IMR-90 (cell line): ENCODE measurements at regions not wholly inside any gene's neighbourhood (a gene's known extent, or its start where the extent isn't known, plus 50 kb on each side); places are given as distances from the start of the nearest gene placed in this dataset.
A peak's percentile ranks its signal among the peaks of the same experiment; 100 is the strongest.

Experiments
- ATAC-seq: fragments of 200-7000 bp; cut with Tn5 transposase; 2 replicates; pipeline ENCODE4 v1.9.1; 2020; ENCODE audit warnings: low read depth, mild to moderate bottlenecking, moderate library complexity
- BruUV-seq: library from RNA; stranded (reverse); fragments of 400-500 nt; replicated peaks from 2 replicates; lab custom pipeline; 2021; lab: Mats Ljungman, UMichigan
- CTCF ChIA-PET: fragments of 300-600 bp; formaldehyde crosslinking; extraction: SDS; loops from one replicate; lab custom pipeline; 2021; ENCODE audit warnings: antibody characterized with exemption; lab: Yijun Ruan, JAX
- POLR2A ChIA-PET: fragments of 300-600 bp; sonication (Branson Sonifier 250); formaldehyde crosslinking; loops from one replicate; lab custom pipeline; 2022; ENCODE audit warnings: antibody characterized with exemption; ENCODE audit not compliant: unreplicated experiment; lab: Charles Lee
- DNase-seq: peaks from one replicate; pipeline ENCODE4 v3.0.0; 2013
- H2AFZ ChIP-seq: replicated peaks from 2 replicates; pipeline ENCODE3; 2013; ENCODE audit warnings: low read length, mild to moderate bottlenecking; ENCODE audit not compliant: poor library complexity
- H2AK5ac ChIP-seq: 2 replicates; pipeline ENCODE4 v1.6.1; 2013; ENCODE audit warnings: low read depth, low read length, inconsistent platforms
- H2AK9ac ChIP-seq: replicated peaks from 2 replicates; pipeline ENCODE3; 2013; ENCODE audit warnings: mild to moderate bottlenecking, low read depth, low read length, moderate library complexity; ENCODE audit not compliant: poor library complexity
- H2BK120ac ChIP-seq: 2 replicates; pipeline ENCODE4 v1.6.1; 2013; ENCODE audit warnings: low read depth, low read length, inconsistent platforms
- H2BK15ac ChIP-seq: 3 replicates; pipeline ENCODE4 v1.6.1; 2013; ENCODE audit warnings: low read depth, low read length, inconsistent platforms
- H2BK20ac ChIP-seq: 2 replicates; pipeline ENCODE4 v1.6.1; 2013; ENCODE audit warnings: low read depth, mild to moderate bottlenecking, inconsistent platforms, low read length, moderate library complexity
- H2BK5ac ChIP-seq: 2 replicates; pipeline ENCODE4 v1.6.1; 2013; ENCODE audit warnings: mild to moderate bottlenecking, low read depth, low read length, inconsistent platforms; ENCODE audit not compliant: poor library complexity, severe bottlenecking
- H3K14ac ChIP-seq: replicated peaks from 2 replicates; pipeline ENCODE4 v1.6.1; 2013; ENCODE audit warnings: low read depth, low read length, inconsistent platforms
- H3K18ac ChIP-seq: 2 replicates; pipeline ENCODE4 v1.6.1; 2013; ENCODE audit warnings: low read depth, low read length, control low read depth
- H3K23ac ChIP-seq: 2 replicates; pipeline ENCODE4 v1.6.1; 2013; ENCODE audit warnings: low read depth, low read length, inconsistent platforms
- H3K27ac ChIP-seq: 2 replicates; pipeline ENCODE4 v1.5.1; 2013; ENCODE audit warnings: mild to moderate bottlenecking, control low read depth, low read length; ENCODE audit not compliant: insufficient read depth
- H3K27me3 ChIP-seq: 2 replicates; pipeline ENCODE4 v1.6.1; 2013; ENCODE audit warnings: low read length; ENCODE audit not compliant: control insufficient read depth, insufficient read depth
- H3K36me3 ChIP-seq: 2 replicates; pipeline ENCODE4 v1.6.1; 2013; ENCODE audit warnings: low read length, mixed read lengths; ENCODE audit not compliant: control insufficient read depth, insufficient read depth
- H3K4ac ChIP-seq: 2 replicates; pipeline ENCODE4 v1.6.1; 2013; ENCODE audit warnings: low read depth, low read length, inconsistent platforms
- H3K4me1 ChIP-seq: 2 replicates; pipeline ENCODE4 v1.6.1; 2013; ENCODE audit warnings: low read length, mixed read lengths; ENCODE audit not compliant: control insufficient read depth, insufficient read depth
- H3K4me2 ChIP-seq: 2 replicates; pipeline ENCODE4 v1.6.1; 2013; ENCODE audit warnings: low read depth, mild to moderate bottlenecking, control low read depth, low read length, moderate library complexity
- H3K4me3 ChIP-seq: 2 replicates; pipeline ENCODE4 v1.5.1; 2013; ENCODE audit warnings: low read depth, mild to moderate bottlenecking, control low read depth, low read length, moderate library complexity; ENCODE audit not compliant: insufficient read depth
- H3K56ac ChIP-seq: 2 replicates; pipeline ENCODE4 v1.6.1; 2013; ENCODE audit warnings: low read length, inconsistent platforms; ENCODE audit not compliant: insufficient read depth; ENCODE audit errors: extremely low read depth
- H3K79me1 ChIP-seq, 2 experiments: 2 replicates each; pipeline ENCODE4 v1.6.1; 2013; ENCODE audit warnings: low read length in 2 of 2, inconsistent platforms in 1 of 2, low read depth in 1 of 2
- H3K9ac ChIP-seq: 2 replicates; pipeline ENCODE4 v1.6.1; 2013; ENCODE audit warnings: low read depth, low read length, control low read depth
- H3K9me1 ChIP-seq: 2 replicates; pipeline ENCODE4 v1.6.1; 2013; ENCODE audit warnings: low read length, inconsistent platforms; ENCODE audit not compliant: insufficient read depth
- H3K9me3 ChIP-seq: 2 replicates; pipeline ENCODE4 v1.6.1; 2013; ENCODE audit warnings: low read length; ENCODE audit not compliant: control insufficient read depth, insufficient read depth
- H4K20me1 ChIP-seq: 2 replicates; pipeline ENCODE4 v1.6.1; 2013; ENCODE audit warnings: low read length, inconsistent platforms; ENCODE audit not compliant: insufficient read depth
- H4K5ac ChIP-seq: 2 replicates; pipeline ENCODE4 v1.6.1; 2013; ENCODE audit warnings: mild to moderate bottlenecking, low read depth, low read length, control low read depth
- H4K8ac ChIP-seq, 2 experiments: 2 replicates each; pipeline ENCODE4 v1.6.1; 2013; ENCODE audit warnings: low read depth in 2 of 2, low read length in 2 of 2, control low read depth in 1 of 2, inconsistent platforms in 1 of 2
- H4K91ac ChIP-seq: 2 replicates; pipeline ENCODE4 v1.6.1; 2013; ENCODE audit warnings: low read depth, low read length, inconsistent platforms; ENCODE audit not compliant: insufficient read depth
- BHLHE40 ChIP-seq: fragments of 150-350 bp; IDR thresholded peaks from 2 replicates; pipeline ENCODE4 v1.6.1; 2016; ENCODE audit warnings: mild to moderate bottlenecking, low read depth, low read length
- CHD1 ChIP-seq: IDR thresholded peaks from 2 replicates; pipeline ENCODE4 v1.6.1; 2012; ENCODE audit warnings: low read depth, low read length, improper control_type of control experiment
- ELK1 ChIP-seq: fragments of 150-350 bp; IDR thresholded peaks from 2 replicates; pipeline ENCODE4 v1.6.1; 2016; ENCODE audit warnings: low read depth, mild to moderate bottlenecking, low read length, moderate library complexity, borderline replicate concordance
- MAFK ChIP-seq: IDR thresholded peaks from 2 replicates; pipeline ENCODE4 v1.6.1; 2012; ENCODE audit warnings: low read depth, low read length, improper control_type of control experiment
- NFE2L2 ChIP-seq: fragments of 150-350 bp; IDR thresholded peaks from 2 replicates; pipeline ENCODE4 v1.6.1; 2016; ENCODE audit warnings: low read depth, mild to moderate bottlenecking, low read length
- POLR2A ChIP-seq: IDR thresholded peaks from 2 replicates; pipeline ENCODE4 v1.6.1; 2012; ENCODE audit warnings: mild to moderate bottlenecking, low read depth, low read length
- RCOR1 ChIP-seq: IDR thresholded peaks from 2 replicates; pipeline ENCODE4 v1.6.1; 2012; ENCODE audit warnings: mild to moderate bottlenecking, low read length, improper control_type of control experiment; ENCODE audit not compliant: insufficient replicate concordance
- RFX5 ChIP-seq: IDR thresholded peaks from 2 replicates; pipeline ENCODE4 v1.8.0; 2012; ENCODE audit warnings: low read depth, mild to moderate bottlenecking, low read length, moderate library complexity
- SMC3 ChIP-seq: fragments of 150-350 bp; IDR thresholded peaks from 2 replicates; pipeline ENCODE4 v1.6.1; 2016; ENCODE audit warnings: low read depth, mild to moderate bottlenecking, antibody characterized with exemption, low read length, moderate library complexity
- WGBS, 2 experiments: methylation state at CpG; one replicate each; pipeline versions ENCODE4 v1.1.5 to v1.1.7; 2013; ENCODE audit warnings: missing lambda C conversion rate in 2 of 2; ENCODE audit not compliant: insufficient read length in 1 of 2; ENCODE audit errors: extremely low coverage in 2 of 2; 5-methylcytosine and 5-hydroxymethylcytosine counted together
- dilution Hi-C: fragments of 300-500 bp; cut with HindIII; formaldehyde crosslinking; loops from one replicate; pipeline ENCODE4 v1.14.3; 2018; ENCODE audit warnings: low sequenced_read_pairs; ENCODE audit not compliant: unreplicated experiment
- in situ Hi-C: fragments of 300-500 bp; cut with MboI; formaldehyde crosslinking; loops from 3 replicates; pipeline ENCODE4 v1.14.3; 2019; ENCODE audit warnings: low sequenced_read_pairs, inconsistent platforms, mixed read lengths
- intact Hi-C: fragments of 100-400 bp; cut with micrococcal nuclease; formaldehyde crosslinking; loops from 2 replicates; pipeline ENCODE4 v1.10.0; 2022
- TF ChIP-seq, protein P1 (sequence below): conservative IDR thresholded peaks from 2 replicates; pipeline ENCODE4 v1.5.1; 2012; ENCODE audit warnings: mild to moderate bottlenecking, low read depth, low read length, improper control_type of control experiment
- TF ChIP-seq, protein P2 (sequence below): fragments of 150-350 bp; IDR thresholded peaks from 2 replicates; pipeline ENCODE4 v1.6.1; 2017; ENCODE audit warnings: mild to moderate bottlenecking, antibody characterized with exemption, low read length, low read depth

DNA sequence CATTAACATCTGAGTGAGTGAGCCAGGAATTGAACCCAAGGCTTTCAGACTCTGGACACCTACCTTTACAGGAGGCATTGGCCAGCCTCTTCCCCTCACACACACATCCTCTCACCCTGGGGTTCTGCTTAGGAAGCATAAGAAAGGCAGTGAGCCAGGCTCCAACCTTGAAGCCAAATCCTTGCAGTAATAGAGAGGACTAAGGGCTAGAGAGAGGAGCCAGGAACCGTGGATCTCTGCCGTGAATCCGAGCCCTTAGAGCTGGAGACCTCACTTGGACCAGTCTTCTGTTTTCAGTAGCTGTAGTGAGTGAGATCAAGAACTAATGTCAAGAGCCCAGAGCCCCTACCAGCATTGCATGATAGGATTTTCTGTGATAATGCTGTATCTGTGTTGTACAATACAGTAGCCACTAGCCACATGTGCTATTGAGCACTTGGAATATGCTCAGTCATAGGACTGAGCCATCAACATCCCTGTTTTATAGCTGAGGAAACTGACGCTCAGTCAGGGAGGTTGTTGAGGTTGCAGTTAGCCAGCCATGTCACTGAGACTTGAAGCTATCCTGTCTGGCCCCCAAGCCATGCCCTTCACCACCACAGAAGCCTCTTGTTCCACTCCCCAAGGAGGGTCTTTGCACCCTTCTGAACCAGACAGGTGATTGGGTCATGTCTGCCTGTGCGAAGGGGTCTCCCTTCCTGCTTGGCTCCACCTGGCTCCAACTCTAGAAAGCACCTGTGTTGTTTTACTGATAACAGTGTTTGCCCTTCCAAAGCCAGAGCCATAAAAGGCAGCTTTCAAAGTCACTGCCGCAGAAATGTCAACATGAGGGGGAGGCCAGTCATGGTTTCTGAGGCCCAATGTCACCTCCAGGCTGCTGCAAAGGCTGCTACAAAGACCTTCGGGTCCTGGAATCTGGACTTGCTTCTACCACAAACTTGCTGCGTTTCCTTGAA lies 101.1 kb upstream of the JUN start:
- Histone ChIP-seq H3K4ac (peak overlapping the region; percentile 55), H2BK120ac (peak overlapping the region; percentile 39; the same call in 1 of the 2 replicates), H3K4me3 (no peak overlapping the region), H3K36me3 (no peaks in the 10 kb centered on the region), H3K4me1 (peaks cover 14% of the 10 kb centered on the region), H4K20me1 (no peaks in the 10 kb centered on the region), H3K79me1 (no peaks in the 10 kb centered on the region), H4K5ac (no peak overlapping the region), H3K27ac (no peak overlapping the region), H3K56ac (no peak overlapping the region), H2BK15ac (peak overlapping the region; percentile 84; the same call in 2 of the 3 replicates), H2BK20ac (peak overlapping the region; percentile 58; the same call in 1 of the 2 replicates), H3K27me3 (no peaks in the 10 kb centered on the region), H4K91ac (peak overlapping the region; percentile 35; the same call in 1 of the 2 replicates), H3K9me3 (no peaks in the 10 kb centered on the region), H2AK5ac (peak overlapping the region; percentile 64), H2BK5ac (no peak overlapping the region), H3K9ac (no peak overlapping the region), H2AFZ (peak overlapping the region; percentile 64), H2AK9ac (no peak overlapping the region), H3K23ac (peak overlapping the region; percentile 28; the same call in 1 of the 2 replicates), H3K14ac (peak overlapping the region; percentile 32; the same call in 1 of the 2 replicates), H3K9me1 (peaks cover 8% of the 10 kb centered on the region), H3K4me2 (no peak overlapping the region), H3K18ac (no peak overlapping the region), H4K8ac (peak overlapping the region in 1 of 2 experiments; percentile 0; a peak in 1 of 4 replicates)
- intact Hi-C loops: no loop called here
- TF ChIP-seq, protein P1, sequence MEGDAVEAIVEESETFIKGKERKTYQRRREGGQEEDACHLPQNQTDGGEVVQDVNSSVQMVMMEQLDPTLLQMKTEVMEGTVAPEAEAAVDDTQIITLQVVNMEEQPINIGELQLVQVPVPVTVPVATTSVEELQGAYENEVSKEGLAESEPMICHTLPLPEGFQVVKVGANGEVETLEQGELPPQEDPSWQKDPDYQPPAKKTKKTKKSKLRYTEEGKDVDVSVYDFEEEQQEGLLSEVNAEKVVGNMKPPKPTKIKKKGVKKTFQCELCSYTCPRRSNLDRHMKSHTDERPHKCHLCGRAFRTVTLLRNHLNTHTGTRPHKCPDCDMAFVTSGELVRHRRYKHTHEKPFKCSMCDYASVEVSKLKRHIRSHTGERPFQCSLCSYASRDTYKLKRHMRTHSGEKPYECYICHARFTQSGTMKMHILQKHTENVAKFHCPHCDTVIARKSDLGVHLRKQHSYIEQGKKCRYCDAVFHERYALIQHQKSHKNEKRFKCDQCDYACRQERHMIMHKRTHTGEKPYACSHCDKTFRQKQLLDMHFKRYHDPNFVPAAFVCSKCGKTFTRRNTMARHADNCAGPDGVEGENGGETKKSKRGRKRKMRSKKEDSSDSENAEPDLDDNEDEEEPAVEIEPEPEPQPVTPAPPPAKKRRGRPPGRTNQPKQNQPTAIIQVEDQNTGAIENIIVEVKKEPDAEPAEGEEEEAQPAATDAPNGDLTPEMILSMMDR: no peak
- no peak for TF ChIP-seq MAFK
- TF ChIP-seq RFX5: no peak
- no peak for TF ChIP-seq BHLHE40
- TF ChIP-seq RCOR1: no peak
- no peak for TF ChIP-seq SMC3
- no peak for TF ChIP-seq NFE2L2
- no peak for TF ChIP-seq CHD1
- TF ChIP-seq, protein P2, sequence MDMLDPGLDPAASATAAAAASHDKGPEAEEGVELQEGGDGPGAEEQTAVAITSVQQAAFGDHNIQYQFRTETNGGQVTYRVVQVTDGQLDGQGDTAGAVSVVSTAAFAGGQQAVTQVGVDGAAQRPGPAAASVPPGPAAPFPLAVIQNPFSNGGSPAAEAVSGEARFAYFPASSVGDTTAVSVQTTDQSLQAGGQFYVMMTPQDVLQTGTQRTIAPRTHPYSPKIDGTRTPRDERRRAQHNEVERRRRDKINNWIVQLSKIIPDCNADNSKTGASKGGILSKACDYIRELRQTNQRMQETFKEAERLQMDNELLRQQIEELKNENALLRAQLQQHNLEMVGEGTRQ: no peak
- TF ChIP-seq POLR2A: no peak
- no peak for TF ChIP-seq ELK1
- ATAC-seq: no peak
- in situ Hi-C loops: no loop called here
- no CpG with 5 or more reads among the region's 8 CpGs for WGBS, 2 experiments
- CTCF ChIA-PET: interaction anchor here (1.6 kb wide), 1 partner anchor 12 kb away, joined by 4 read pairs; no protein-coding TSS in a partner anchor
- POLR2A ChIA-PET: no interaction called here
- dilution Hi-C loops: no loop called here
- no TSS peak for BruUV-seq
- no peak for DNase-seq
